Lower leg skin (tissue), 3 donors: ENCODE measurements at regions not wholly inside any gene's neighbourhood (a gene's known extent, or its start where the extent isn't known, plus 50 kb on each side); places are given as distances from the start of the nearest gene placed in this dataset.

Experiments used
- CTCF ChIP-seq, 3 donors: fragments of 450-650 bp; IDR thresholded peaks; one replicate each; pipeline ENCODE4 v1.5.1; 2016; ENCODE audit warnings: antibody characterized with exemption in 3 of 3, mild to moderate bottlenecking in 3 of 3, moderate library complexity in 2 of 3
- POLR2A ChIP-seq, 2 donors: fragments of 450-650 bp; IDR thresholded peaks; one replicate each; pipeline ENCODE4 v1.6.1; 2016 to 2017; ENCODE audit warnings: antibody characterized with exemption in 2 of 2, mild to moderate bottlenecking in 1 of 2, moderate library complexity in 1 of 2

GRCh38 chr6:150661216-150662007 lies 61.7 kb downstream of the PLEKHG1 start:
- TF ChIP-seq CTCF (IDR thresholded peaks at IDR 0.05) (no peak), POLR2A (IDR thresholded peaks at IDR 0.05) (no peak)
